IgD-negative memory B cell (primary cell): ENCODE measurements at regions not wholly inside any gene's neighbourhood (a gene's known extent, or its start where the extent isn't known, plus 50 kb on each side); places are given as distances from the start of the nearest gene placed in this dataset.

Source experiments
- H3K27ac Mint-ChIP-seq, 3 donors: one replicate each; pipeline ENCODE4 v1.8.0; 2020 to 2022; ENCODE audit warnings: mild to moderate bottlenecking in 3 of 3, mixed read lengths in 3 of 3, moderate library complexity in 1 of 3
- H3K27me3 Mint-ChIP-seq: one replicate; pipeline ENCODE4 v1.8.0; 2021; ENCODE audit warnings: mixed read lengths
- H3K36me3 Mint-ChIP-seq: one replicate; pipeline ENCODE4 v1.8.0; 2020; ENCODE audit warnings: mild to moderate bottlenecking, mixed read lengths
- H3K4me1 Mint-ChIP-seq, 3 donors: one replicate each; pipeline ENCODE4 v1.8.0; 2020 to 2022; ENCODE audit warnings: mixed read lengths in 3 of 3, mild to moderate bottlenecking in 1 of 3
- H3K4me3 Mint-ChIP-seq, 4 donors: one replicate each; pipeline ENCODE4 v1.8.0; 2020 to 2022; ENCODE audit warnings: mild to moderate bottlenecking in 4 of 4, mixed read lengths in 4 of 4, moderate library complexity in 3 of 4
- H3K9me3 Mint-ChIP-seq, 3 donors: one replicate each; pipeline ENCODE4 v1.8.0; 2020 to 2021; ENCODE audit warnings: mixed read lengths in 3 of 3, mild to moderate bottlenecking in 1 of 3

DNA sequence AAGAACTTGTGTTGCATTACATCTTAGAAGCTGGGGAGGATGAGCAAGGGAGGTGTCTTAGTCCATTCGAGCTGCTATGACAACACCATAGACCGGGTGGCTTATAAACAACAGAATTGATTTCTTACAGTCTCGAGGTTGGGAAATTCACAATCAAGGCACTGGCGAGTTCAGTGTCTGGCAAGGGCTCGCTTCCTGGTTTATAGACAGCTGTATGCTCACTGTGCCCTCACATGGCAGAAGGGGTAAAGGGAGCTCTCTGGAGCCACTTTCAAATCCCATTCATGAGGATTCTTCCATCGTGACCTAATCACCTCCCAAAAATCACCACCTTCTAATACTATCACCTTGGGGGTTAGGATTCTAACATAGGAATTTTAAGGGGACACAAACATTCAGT, 150.0 kb upstream of the NECTIN1 start:
- Mint-ChIP-seq H3K27ac (no peak overlapping the region), H3K36me3 (no peaks in the 10 kb centered on the region), H3K4me3 (no peak overlapping the region), H3K9me3 (no peaks in the 10 kb centered on the region), H3K27me3 (peaks cover 12% of the 10 kb centered on the region), H3K4me1 (no peaks in the 10 kb centered on the region)

DNA sequence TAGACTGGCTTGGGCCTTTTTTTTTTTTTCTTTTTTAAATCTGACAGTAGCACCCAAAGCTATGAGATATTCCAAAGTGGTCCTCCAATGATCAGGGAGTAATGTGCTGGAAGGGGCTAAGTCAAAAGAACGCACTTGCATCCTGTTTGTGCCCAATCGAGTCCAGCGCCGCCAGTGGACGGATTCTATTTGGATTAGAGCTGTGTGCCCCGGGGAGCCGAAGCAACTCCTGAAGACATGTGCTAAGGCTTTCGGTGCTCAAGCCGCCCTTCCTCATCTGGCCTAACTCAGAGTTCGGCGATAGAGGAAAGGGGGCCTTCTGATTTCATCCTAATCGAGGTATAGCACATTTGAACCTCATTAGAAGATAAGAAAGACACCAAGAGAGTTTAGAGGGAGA, 147.8 kb upstream of the NECTIN1 start:
- H3K9me3 Mint-ChIP-seq, result no peaks in the 10 kb centered on the region
- H3K36me3 Mint-ChIP-seq, result no peaks in the 10 kb centered on the region
- H3K27ac Mint-ChIP-seq, result no peak overlapping the region
- H3K27me3 Mint-ChIP-seq, result peaks cover 12% of the 10 kb centered on the region
- no peak overlapping the region for H3K4me3 Mint-ChIP-seq
- H3K4me1 Mint-ChIP-seq, result no peaks in the 10 kb centered on the region

DNA sequence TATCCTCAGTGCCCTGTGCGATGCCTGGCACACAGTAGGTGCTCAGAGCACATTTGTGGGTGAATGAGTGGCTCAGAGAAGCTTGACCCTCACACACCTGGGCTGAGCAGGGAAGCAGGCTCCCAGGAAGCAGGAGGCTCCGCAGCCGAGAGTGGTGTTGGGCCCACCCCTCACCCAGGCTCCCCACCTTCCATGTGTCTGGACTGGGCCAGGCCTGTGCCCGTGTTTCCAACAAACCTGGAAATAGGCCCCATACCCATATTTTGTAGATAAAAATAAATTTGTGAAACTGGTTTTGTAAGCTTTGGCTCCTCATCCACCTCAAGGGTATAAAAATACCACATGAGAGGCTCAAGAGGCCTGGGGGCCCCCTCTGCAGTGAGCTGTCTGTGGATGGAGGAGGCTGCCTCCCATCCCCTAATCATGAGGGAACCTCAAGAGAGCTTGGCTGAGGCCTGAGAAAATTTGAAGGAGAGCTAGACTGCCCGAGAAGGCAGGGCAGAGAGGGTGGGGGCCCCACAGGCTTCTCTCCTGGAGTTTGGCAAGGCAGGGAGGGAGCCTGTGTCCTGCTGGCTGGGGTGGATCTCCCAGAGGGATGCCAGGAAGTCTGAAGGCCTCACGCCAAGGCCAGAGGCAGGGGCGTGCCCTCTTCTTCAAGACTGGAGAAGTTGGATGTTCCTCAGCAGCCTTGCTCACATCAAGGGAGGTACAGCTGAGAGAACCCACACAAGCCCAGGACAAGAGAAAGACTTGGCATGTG, 147.0 kb upstream of the NECTIN1 start:
- H3K9me3 Mint-ChIP-seq, result no peaks in the 10 kb centered on the region
- H3K4me3 Mint-ChIP-seq, result no peak overlapping the region
- H3K36me3 Mint-ChIP-seq, result no peaks in the 10 kb centered on the region
- H3K27ac Mint-ChIP-seq, result no peak overlapping the region
- H3K4me1 Mint-ChIP-seq, result no peaks in the 10 kb centered on the region
- peaks cover 12% of the 10 kb centered on the region for H3K27me3 Mint-ChIP-seq

DNA sequence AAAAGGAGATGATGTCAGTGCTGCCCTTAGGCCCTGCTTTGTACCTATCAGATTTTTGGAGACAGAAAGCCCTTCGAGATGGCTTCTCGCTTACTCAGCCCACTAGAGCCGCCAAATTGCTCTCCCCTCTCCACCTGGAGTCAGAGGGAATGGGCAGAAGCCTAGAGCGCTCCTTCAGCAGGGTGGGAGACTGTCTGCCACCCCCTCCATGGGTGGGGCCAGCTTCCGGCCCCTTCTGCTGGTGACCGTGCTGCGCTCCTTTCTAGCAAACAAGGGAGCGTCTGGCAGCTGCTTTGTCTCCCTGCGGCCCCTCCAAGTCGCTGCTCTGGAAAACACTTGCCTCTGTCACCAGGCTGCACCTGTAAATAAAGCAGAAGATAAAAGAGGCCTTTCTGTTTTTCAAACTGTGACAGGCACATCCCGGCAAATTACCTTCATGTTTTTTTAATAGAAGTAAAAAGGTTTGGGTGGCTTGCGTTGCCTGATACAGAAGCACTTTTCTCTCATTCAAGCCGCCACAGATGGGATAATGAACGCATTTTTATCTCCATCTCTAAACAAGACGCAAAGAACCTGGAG, 145.7 kb upstream of the NECTIN1 start:
- H3K27ac Mint-ChIP-seq, result no peak overlapping the region
- no peaks in the 10 kb centered on the region for H3K36me3 Mint-ChIP-seq
- peaks cover 9% of the 10 kb centered on the region for H3K27me3 Mint-ChIP-seq
- H3K4me1 Mint-ChIP-seq, result no peaks in the 10 kb centered on the region
- no peaks in the 10 kb centered on the region for H3K9me3 Mint-ChIP-seq
- H3K4me3 Mint-ChIP-seq, result no peak overlapping the region

DNA sequence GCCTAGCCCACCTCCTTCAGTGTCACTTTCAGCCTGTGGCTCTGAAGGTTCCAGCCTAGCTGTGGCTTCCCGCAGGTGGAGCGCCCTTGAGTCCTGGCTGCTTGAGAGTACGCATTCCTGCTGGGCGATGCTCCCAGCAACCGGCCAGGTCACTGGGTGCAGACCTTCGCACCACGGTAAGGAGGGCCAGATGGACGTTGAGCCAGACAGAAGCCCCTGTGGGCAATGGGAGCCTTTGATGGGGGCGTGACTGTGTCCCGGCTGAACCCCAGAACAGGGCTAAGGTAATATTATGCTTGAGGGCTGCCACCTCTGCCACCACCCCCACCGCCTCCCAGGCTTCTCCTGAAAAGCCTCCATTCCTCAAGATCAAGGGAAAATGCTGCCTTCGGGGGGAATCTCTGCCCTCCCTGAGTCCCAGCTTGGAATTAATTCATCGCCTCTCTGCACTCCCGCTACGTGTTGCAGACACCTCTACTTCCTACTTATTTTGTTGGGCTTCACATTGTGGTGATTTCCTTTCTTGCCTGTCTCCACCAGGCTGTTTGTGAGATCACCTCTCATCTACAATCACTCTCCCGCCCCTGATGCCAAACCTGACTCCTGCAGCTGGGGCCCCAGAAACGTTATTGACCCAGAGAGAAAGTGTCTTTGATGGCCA, 144.9 kb upstream of the NECTIN1 start:
- Mint-ChIP-seq H3K36me3 (no peaks in the 10 kb centered on the region), H3K4me3 (no peak overlapping the region), H3K9me3 (no peaks in the 10 kb centered on the region), H3K27ac (no peak overlapping the region), H3K4me1 (no peaks in the 10 kb centered on the region), H3K27me3 (peaks cover 8% of the 10 kb centered on the region)

DNA sequence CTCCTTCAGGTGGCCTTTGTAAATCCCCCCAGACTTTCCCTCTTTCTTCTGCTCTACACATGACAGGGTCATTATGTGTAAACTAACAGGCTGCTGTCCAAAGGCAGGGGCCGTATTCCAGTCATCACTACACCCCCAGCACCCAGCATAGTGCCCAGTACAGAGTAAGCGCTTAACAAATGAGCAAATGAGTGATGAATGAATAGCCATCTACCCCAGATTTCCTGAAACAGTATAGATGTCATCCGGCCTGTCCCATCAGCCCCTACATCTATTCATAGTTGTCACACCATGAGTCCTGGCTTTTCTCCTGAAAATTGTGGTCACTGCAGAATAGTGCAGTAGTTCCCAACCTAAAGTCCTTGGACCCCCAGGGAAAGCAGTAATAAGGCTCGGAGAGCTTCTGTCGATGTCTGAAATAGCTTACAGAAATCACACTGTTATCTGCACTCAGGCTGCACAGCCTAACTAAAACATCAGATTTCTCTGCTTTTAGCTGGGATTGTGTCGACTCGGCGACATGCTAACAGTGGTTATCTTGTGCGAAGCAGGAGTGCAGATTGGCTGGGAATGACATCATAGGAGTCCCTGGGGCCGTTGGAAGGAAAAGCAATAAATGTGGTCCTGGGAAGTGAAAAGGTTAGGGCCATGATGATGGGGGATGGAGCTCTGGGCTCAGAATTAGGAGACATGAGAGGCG, 143.8 kb upstream of the NECTIN1 start:
- Mint-ChIP-seq H3K36me3 (no peaks in the 10 kb centered on the region), H3K4me1 (no peaks in the 10 kb centered on the region), H3K9me3 (no peaks in the 10 kb centered on the region), H3K27ac (no peak overlapping the region), H3K4me3 (no peak overlapping the region), H3K27me3 (peaks cover 16% of the 10 kb centered on the region)

DNA sequence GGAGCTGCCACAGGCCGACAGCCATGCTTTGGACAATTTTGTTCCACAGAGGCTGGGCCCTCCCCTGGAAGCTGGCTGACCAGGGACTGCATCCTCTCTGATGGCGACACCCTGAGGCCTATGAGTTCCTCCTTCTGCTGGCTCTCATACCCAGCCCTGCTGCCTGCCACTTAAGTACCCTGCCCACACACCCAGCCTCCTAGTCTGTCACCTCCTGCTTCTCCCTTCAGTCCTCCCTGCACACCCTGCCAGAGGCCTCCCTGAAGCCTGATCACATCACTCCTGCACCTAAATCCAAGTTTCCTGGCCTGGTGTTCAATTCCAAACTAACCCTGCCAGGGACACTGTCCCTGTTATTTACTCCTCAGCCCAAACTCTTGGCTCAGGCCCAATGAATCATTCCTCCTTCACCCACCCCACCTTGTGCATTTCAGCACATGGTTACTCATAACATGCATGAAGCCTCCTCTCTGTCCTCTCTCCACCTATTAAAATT, 136.7 kb upstream of the NECTIN1 start:
- Mint-ChIP-seq H3K36me3 (no peaks in the 10 kb centered on the region), H3K27me3 (peaks cover 16% of the 10 kb centered on the region), H3K4me3 (no peak overlapping the region), H3K9me3 (peaks cover 0 to 4% (median 3%) of the 10 kb centered on the region in 3 donors), H3K4me1 (no peaks in the 10 kb centered on the region), H3K27ac (peak overlapping the region in 1 of 3 donors; percentile 54)

DNA sequence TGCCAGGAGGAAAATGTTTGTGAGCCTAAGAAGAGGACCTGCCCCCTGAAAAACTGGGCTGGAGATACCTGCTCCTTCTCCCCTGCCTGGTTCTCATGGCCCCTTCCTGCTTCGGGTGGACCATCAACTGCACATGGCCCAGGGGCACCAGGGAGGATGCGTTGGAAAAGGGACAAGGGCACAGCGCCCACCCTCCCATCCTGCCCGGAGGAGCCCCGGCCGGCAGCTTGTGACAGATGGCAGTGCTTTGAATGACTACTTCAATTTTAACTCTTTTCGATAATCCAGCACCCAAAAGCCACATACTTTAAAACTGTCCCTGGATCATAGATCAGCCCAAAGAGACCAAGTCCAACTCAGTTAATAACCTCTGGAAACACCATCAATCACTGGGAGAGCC, 135.8 kb upstream of the NECTIN1 start:
- H3K27ac Mint-ChIP-seq, result no peak overlapping the region
- no peak overlapping the region for H3K4me3 Mint-ChIP-seq
- H3K9me3 Mint-ChIP-seq, result peaks cover 0 to 4% (median 3%) of the 10 kb centered on the region in 3 donors

DNA sequence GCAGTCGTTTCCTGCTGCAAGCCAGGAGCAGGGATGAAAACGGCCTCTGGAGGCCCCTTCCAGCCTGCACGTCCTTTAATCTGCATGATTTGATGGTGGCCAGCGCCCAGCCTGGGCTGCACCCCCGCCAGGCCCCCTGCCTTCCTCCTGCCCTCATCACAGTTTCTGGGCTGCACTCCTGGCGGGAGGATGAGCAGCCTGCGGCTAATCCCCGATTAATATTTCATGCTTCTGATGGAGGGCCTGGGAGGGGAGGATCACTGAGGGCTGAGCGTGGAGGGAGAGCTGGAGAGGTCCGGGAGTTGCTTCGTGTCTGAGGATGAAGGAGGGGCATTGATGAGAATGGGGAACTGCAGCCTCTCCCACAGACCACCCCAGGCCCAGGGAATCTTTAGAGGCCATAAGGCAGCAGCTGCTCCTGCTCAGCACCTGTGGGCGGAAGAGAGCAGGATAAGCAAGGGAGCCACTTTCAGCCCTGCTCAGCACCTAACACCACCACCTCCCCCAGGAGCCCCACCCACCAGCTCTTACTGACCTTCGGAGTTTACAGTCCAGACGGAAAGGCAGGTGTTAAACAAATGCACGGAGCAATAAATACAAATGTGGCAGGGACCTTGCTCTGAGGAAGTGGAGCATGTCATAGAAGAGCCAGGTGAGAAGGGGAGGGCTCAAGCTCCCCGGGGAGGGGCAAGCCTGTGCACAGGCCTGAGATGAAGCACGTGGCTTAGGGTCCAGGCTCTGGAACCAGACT, 135.0 kb upstream of the NECTIN1 start:
- Mint-ChIP-seq H3K4me1 (no peaks in the 10 kb centered on the region), H3K4me3 (no peak overlapping the region), H3K27ac (no peak overlapping the region), H3K36me3 (no peaks in the 10 kb centered on the region), H3K27me3 (peaks cover 16% of the 10 kb centered on the region), H3K9me3 (peaks cover 0 to 4% (median 3%) of the 10 kb centered on the region in 3 donors)

More for the DNA sequence above, 135.8 kb upstream of the NECTIN1 start:
- H3K36me3 Mint-ChIP-seq, result no peaks in the 10 kb centered on the region
- peaks cover 16% of the 10 kb centered on the region for H3K27me3 Mint-ChIP-seq
- H3K4me1 Mint-ChIP-seq, result no peaks in the 10 kb centered on the region

DNA sequence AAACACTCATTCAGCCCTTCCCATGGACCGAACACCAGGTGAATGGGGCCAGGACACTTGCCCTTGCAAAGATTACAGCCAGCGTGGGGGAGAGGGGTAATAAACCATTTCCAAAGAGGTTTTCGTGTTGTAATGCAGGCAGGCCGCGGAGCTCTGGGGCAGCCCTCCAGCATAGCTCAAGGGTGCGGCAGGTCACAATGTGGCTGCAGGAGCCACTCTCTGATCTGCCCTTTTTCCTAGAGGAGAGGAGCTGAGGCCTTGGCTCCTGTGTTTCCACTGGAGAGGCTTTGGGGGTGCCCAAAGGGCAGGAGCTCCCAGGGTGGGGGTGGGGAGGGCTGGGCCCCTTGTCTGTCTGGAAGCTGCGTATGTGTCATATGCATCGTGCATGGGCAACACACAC, 134.2 kb upstream of the NECTIN1 start:
- no peaks in the 10 kb centered on the region for H3K4me1 Mint-ChIP-seq
- peaks cover 15% of the 10 kb centered on the region for H3K27me3 Mint-ChIP-seq
- H3K9me3 Mint-ChIP-seq, result peaks cover 0 to 4% (median 3%) of the 10 kb centered on the region in 3 donors
- no peak overlapping the region for H3K4me3 Mint-ChIP-seq
- H3K36me3 Mint-ChIP-seq, result no peaks in the 10 kb centered on the region
- H3K27ac Mint-ChIP-seq, result no peak overlapping the region

DNA sequence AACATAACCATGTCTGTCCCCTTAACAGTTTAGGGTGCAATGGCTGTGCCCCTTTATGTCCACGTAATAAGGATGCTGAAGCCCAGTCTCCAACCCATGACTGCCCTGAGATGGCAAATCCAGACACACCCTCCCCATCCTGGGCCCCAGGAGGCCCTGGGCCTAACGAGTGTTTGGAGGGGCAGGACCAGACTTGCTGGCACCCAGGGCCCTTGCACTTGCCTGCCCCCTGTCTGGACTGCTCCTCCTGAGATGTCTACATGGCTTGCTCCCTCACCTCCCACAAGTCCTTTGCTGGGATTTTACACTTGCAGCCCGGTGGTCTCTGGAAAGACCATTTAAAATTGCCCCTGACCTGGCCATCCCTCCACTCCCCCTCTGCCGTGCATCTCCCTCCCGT, 132.2 kb upstream of the NECTIN1 start:
- H3K36me3 Mint-ChIP-seq, result no peaks in the 10 kb centered on the region
- no peaks in the 10 kb centered on the region for H3K4me1 Mint-ChIP-seq
- H3K27me3 Mint-ChIP-seq, result peaks cover 21% of the 10 kb centered on the region
- H3K9me3 Mint-ChIP-seq, result peaks cover 0 to 3% (median 0%) of the 10 kb centered on the region in 3 donors
- no peak overlapping the region for H3K4me3 Mint-ChIP-seq
- no peak overlapping the region for H3K27ac Mint-ChIP-seq

DNA sequence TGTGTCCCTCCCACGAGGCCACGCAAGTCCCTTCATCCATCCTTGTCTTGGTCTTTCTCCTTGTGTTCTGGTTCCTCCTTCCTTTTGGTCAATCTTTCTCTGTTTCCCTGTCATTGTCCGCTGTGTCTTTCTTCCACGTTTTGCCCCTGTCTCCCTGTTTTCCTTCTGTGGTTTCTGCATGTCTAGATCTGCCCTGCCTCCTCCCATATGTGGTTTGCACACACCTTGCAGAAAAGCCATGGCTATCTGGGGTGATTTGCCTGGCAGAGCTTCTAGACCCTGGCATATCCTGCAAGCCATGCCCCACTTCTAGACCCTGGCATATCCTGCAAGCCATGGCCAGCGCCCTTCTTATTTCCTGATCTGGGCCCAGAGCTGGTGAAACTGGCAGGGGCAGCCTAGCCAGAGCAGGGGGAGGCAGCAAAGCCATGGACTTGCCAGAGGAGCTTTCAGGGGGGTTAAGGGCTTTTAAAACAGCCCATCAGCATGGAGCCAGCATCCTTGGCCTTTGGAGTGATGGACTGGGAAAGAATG, 131.6 kb upstream of the NECTIN1 start:
- H3K36me3 Mint-ChIP-seq, result no peaks in the 10 kb centered on the region
- H3K27ac Mint-ChIP-seq, result no peak overlapping the region
- H3K27me3 Mint-ChIP-seq, result peaks cover 19% of the 10 kb centered on the region
- peaks cover 0 to 3% (median 0%) of the 10 kb centered on the region in 3 donors for H3K9me3 Mint-ChIP-seq
- no peaks in the 10 kb centered on the region for H3K4me1 Mint-ChIP-seq
- H3K4me3 Mint-ChIP-seq, result no peak overlapping the region

DNA sequence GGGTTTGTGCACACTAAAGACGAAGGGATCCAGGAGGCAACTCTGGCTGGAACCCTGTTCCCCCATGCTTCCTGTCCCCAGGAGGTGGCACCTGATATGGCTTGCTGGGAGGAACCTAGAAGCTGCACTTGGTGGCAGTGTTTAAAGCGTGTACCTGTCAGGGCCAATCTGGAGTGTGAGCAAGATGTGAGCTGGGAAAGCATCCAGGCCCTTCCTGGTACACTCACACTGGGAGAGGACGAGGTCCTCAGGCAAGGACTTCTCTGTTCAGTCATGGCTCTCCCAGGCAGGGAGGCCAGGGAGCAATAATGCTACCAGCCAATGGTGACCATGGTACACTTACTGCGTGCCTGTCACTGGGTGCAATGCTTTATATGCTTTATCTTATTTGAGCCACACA, 130.7 kb upstream of the NECTIN1 start:
- Mint-ChIP-seq H3K27ac (no peak overlapping the region), H3K4me1 (no peaks in the 10 kb centered on the region), H3K27me3 (peaks cover 17% of the 10 kb centered on the region), H3K36me3 (no peaks in the 10 kb centered on the region), H3K9me3 (peaks cover 0 to 3% (median 0%) of the 10 kb centered on the region in 3 donors), H3K4me3 (no peak overlapping the region)

DNA sequence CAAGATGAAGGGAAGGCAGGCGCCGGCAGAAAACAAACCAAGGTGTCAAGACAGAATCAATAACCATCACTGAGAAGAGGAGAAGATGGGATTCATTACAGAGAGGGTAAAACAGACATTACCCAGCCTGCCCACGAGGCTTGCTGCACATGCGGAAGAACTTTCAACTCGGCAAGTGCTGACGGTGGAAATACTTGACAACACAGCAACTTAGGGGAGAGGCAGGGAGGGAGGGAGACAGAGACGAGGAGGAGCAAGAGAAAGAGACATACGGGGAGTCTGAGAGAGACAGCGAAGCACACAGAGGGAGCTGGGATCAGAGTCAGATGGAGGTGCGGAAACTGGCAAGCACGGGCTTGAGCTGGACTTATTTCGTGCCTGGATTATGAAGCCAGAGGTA, 129.3 kb upstream of the NECTIN1 start:
- Mint-ChIP-seq H3K27me3 (peaks cover 20% of the 10 kb centered on the region), H3K4me3 (no peak overlapping the region), H3K36me3 (no peaks in the 10 kb centered on the region), H3K9me3 (peaks cover 0 to 3% (median 0%) of the 10 kb centered on the region in 3 donors), H3K4me1 (no peaks in the 10 kb centered on the region), H3K27ac (no peak overlapping the region)
